ENCODE measurements at regions not wholly inside any gene's neighbourhood (a gene's known extent, or its start where the extent isn't known, plus 50 kb on each side); places are given as distances from the start of the nearest gene placed in this dataset.
"Not testable (repeated sequence)": the region's sequence is repeated elsewhere in the genome, so short reads cannot be mapped to it uniquely, and the experiment has no call there.

DNA sequence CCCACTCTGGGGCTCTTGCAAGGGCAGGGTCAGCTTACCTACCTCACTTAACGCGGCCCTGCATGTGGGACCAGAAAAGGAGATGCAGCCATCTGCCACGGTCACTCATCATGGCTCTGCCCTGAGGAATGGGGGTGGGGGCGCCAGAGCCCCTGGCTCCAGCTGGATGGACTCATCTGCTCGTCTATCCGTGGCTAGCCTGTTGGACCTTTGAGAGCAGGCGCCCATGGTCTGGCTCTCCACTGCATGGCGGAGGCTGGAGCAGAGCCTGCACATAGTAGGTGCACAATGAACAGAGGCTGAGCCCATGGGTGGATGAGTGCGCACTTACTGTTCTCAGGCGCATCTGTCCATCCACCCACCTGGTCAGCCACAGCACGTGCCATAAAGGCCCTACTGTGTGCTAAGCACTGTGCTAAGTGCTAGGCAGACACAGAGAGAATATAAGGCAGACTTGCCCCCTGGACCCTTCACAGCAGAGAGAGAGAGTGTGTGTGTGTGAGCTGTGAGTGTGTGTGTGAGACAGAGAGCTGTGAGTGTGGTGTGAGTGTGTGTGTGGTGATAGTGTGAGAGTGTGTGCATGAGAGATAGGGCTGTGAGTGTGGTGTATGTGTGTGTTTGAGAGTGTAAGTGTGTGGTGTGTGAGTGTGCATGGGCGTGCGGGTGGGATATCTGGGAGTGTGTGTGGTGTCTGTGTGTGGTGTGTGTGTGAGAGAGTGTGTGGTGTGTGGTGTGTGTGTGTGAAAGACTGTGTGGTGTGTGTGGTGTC lies 151.3 kb downstream of the TFCP2L1 start:
- no peak for DNase-seq (ENCODE audit: low read depth)

DNA sequence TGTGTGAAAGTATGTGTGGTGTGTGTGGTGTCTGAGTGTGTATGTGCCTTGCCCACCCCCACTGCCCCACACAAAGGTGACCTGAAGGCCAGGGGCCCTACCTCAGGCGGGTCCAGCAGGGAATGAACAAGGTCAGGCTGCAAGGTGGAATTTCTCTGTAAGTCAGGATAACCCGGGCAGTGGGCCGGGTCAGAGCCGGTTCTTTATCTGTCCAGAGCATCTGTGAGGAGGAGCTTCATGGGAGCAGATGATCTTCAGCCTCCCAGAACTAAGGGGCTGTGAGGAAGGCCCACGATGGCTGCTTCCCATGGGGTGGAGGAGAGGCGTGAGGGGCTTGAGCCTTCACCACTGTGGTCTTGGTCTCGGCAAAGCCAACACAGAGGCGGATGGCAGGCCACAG lies 150.3 kb downstream of the TFCP2L1 start:
- no peak for DNase-seq (ENCODE audit: low read depth)

DNA sequence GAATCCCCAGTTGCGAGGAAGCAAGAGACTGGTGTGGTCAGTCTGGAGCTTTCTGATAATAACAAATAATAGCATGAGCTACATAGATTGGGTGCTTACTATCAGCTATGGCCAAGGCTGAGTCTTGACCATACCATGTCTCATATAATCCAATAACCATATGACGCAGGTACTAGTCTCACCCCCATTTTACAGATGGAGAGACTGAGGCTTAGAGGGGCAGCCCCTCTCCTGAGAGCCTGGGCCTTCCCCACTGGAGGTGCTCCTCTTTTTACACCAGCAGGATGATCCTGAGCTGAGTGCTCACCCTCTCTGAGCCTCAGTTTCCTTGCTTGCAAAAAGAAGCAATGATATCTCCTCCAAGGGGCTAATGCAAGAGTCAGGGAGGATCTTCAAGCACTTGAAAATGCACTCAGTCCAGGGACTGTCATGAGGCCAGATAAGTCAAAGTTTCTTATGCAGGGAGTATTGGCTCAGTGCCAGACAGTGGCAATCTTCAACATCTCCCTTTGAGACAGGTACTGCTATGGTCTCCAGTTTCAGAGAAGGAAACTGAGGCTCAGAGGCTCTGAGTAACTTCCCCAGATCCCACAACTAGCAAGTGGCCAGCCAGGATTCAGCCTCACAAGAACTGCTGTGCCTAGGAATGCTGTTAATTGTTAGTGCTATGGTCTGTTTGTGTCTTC lies 149.7 kb downstream of the TFCP2L1 start:
- no peak for DNase-seq (ENCODE audit: low read depth)

DNA sequence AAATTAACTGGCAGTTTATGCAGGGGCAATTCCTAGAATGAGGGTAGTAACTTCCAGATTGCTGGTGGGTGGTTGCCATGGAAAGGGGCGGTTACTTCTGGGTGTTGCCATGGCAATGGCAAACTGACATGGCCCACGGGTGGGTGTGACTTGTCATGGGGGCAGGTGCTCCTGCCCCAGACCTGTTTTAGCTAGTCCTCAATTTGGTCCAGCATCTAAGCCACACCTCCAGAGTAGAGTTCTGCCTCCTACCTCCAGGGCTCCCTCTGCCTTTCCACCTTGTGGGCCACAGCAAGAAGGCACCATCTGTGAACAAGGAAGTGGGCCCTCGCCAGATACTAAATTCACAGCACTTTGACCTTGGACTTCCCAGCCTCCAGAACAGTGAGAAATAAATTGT lies 148.7 kb downstream of the TFCP2L1 start:
- no peak for DNase-seq (ENCODE audit: low read depth)

DNA sequence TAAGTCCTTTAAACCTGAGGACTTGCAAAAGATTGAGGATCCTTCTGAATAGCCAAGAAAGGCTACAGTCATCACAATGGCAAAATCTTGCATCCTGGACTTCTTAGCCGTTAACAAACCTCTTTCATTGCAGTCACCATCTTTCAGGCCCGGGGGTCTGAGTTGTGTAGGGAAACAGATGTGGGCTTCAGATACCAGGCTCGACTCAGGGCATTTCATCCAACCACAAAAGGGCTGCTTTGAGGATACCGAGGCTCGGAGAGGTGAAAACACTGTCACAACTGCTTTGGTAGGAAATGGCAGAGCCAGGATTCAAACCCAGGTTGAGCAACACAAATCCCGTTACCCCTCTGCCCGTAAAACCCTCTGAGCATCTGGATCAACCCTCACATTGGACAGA lies 147.4 kb downstream of the TFCP2L1 start:
- no peak for DNase-seq (ENCODE audit: low read depth)

DNA sequence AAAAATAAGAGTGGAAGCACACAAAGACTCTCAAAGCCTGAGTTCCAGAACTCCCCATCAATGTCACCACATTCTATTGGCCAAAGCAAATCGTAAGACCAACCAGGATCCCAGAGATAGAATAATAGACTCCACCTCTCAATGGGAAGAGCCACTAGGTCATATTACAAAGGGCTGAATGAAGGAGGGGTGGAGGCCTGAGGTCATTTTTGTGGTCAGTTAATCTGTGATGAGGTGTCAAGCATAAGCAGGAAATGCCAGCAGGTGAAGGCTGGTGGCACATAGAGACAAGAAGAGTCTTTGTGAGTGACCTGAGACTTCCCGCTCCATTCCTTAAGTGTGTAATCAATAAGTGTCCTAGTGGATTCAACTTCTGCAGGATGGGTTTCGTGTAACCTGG lies 144.3 kb downstream of the TFCP2L1 start:
- DNase-seq (ENCODE audit: low read depth): no peak

DNA sequence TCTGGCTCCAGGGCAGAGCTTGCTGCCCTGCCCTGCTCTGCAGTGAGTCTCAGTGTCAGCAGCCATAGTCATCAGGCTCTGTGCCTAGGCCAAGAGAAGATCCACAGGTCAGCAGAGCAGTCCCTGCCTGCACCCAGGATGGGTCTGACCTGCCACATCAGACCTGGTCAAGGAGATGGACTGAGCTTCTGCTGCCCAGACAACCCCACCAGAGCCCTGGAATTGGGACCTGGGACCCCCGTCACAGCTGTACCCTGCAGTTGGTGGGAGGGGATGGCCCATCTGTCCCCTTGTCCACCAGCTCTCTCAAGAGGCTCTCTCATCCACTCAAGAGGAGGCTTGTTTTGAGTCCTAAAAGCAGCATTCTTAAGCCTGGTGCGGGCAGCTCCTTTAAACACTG lies 142.6 kb downstream of the TFCP2L1 start:
- no peak for DNase-seq (ENCODE audit: low read depth)

DNA sequence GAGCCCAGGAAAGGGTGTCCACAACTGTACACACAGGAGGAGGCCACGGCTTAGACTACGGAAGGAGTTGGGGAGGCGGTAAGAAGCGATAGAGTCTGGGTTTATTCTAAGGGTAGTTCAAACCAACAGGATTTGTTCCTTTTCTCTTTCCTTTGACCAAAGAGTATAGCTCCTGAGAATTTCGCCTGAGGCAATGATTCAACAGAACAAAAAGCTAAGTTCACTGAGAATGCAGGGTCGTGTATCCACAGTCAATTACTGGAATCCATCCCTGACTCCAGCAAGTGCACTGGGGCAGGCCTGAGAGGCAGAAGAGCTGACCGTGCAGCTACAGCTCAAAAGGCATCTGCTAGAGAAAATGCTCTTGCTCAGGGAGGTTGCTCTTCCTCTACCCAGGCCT lies 140.9 kb downstream of the TFCP2L1 start:
- DNase-seq (ENCODE audit: low read depth): no peak

DNA sequence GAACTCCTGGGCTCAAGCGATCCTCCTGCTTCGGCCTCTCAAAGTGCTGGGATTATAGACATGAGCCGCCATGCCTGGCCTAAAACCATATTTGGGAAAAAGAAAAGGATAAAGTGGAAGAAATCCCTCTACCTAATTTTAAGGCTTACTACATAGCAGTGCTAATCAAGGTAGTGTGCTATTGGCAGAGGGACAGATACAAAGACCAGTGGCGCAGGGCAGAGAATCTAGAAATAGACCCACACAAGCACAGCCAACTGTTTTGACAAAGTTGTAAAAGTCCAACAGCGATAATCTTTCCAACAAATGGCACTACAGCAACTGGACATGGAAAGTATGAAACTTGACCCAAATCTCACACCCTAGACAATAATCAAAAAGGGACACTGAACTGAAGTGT lies 138.4 kb downstream of the TFCP2L1 start:
- DNase-seq (ENCODE audit: low read depth): no peak

DNA sequence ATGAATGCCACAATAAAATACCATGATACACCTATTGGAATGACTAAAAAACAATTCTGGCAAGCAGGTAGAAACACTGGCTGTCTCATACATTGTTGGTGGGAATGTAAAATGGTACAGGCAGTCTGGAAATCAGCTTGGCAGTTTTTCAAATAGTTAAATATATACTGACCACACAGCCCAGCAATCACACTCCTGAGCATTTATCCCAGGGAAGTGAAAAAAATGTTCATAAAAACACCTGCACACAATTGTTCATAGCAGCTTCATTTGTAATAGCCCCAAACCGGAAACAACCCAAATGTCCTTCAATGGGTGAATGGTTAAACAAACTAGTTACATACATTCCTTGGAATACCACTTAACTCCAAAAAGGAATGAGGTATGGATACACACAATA lies 137.2 kb downstream of the TFCP2L1 start:
- no peak for DNase-seq (ENCODE audit: low read depth)

DNA sequence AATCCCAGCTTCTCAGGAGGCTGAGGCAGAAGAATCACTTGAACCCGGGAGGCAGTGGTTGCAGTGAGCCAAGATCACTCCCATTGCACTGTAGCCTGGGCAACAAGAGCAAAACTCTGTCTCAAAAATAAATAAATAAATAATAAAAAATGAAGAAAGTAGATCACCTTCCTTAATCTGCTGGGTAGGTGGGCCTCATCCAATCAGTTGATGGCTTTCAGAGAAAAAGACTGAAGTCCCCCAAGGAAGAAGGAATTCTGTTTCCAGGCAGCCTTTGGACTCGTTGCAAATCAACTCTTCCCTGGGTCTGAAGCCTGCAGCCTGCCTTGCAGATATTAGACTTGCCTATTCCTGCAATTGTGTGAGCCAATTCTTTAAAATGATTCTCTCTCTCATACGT lies 136.5 kb downstream of the TFCP2L1 start:
- DNase-seq (ENCODE audit: low read depth): no peak

DNA sequence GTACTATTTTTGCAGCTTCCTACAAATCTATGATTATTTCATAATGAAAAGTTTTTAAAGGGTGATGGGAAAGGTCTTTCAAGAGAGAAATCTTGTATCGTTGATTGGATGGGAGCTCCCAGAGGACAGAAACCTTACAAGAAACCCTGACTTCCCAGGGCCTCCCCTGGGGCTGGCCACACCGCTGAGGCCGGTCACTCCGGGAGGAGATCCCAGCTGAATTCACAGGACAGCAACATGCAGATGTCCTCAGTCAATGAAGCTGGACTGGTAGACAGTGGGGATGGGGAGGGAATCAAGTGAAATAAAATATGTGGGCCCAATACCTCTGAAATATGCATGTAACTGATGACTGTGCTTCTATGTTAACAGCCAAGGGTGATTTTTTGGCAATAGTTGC lies 135.6 kb downstream of the TFCP2L1 start:
- no peak for DNase-seq (ENCODE audit: low read depth)

DNA sequence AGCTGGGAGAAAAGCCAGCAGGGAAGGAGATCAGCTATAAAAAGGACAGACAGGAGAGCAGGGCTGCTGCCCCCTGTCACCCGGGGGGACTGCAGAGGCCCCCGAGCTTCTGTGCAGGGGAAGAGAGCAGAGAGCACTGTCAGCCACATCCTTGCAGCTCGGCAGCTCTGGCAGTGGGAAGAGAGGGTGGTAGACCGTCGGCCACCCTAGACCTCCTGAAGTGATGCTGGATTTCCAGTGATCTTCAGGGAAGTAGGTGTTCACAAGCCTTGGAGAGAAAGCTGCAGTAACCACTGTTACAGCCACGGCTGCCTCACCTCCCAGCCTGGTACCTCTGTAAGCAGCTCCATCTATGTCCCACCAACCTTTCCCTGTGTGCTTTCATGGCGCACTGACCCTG lies 134.9 kb downstream of the TFCP2L1 start:
- no peak for DNase-seq (ENCODE audit: low read depth)

DNA sequence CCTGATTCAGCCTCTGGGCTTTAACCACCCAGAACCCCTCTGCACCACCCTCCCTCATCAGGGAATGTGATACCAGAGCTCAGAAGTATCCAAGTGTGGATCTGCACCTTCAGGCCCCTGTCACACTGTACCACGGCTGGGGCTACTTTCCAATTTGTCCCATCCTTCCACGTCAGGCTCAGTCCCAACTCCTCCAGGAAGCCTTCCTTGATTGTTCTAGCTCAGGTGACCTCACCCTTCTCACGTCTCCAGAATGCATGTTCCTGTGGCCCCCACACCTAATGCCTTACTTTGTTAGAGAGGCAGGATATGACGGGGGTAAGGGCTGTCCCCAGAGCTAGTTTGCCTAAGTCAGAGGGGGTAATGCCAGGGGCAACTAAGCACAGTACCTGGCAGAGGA lies 134.3 kb downstream of the TFCP2L1 start:
- no peak for DNase-seq (ENCODE audit: low read depth)

DNA sequence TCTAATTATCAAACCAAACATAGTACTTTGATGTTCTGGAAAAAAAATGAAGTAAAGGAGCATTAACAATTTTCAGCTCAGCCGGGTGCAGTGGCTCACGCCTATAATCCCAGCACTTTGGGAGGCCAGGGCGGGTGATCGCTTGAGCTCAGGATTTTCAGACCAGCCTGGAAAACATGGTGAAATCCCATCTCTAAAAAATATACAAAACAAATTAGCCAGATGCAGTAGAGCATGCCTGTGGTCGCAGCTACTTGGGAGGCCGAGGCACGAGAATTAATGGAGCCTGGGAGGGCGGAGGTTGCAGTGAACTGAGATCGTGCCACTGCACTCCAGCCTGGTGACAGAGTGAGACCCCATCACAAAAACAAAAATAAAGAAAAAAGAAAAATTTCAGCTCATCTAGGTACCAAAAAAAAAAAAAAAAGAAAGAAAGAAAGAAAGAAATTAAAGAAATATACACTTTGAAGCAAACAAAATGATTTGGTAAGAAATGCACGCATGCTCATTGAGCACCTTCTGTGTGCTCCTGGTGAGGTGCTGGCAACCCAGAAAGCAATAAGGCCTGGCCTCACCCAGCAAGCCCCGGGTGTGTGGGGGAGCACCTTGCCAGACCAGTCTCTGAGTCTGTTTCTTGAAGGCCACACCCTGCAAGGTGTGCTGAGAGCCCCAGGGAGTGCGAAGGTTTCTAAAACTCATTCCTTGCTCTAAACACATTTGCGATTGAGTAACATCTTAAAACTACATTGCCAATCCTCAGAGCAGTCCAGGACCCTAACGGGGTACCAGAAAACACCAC lies 133.5 kb downstream of the TFCP2L1 start:
- no peak for DNase-seq (ENCODE audit: low read depth)

DNA sequence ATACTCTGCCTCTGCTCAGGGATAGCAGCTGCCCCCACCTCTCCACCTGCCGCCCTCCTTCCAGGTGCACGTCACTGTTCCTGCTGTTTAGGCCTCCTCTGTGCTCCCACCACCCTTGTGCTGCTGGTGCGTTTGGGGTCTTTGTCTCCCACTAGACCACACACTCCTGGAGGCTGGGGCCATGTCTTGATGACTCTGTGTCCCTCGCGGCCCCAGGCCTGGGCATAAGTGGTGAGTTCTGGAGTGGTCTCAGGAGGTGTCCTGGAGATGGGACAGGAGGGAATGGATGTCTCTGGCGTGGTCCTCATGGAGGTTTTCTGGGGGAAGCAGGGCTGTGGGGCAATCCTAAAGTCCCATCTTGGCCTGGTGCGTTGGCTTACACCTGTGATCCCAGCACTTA lies 132.1 kb downstream of the TFCP2L1 start:
- no peak for DNase-seq (ENCODE audit: low read depth)

DNA sequence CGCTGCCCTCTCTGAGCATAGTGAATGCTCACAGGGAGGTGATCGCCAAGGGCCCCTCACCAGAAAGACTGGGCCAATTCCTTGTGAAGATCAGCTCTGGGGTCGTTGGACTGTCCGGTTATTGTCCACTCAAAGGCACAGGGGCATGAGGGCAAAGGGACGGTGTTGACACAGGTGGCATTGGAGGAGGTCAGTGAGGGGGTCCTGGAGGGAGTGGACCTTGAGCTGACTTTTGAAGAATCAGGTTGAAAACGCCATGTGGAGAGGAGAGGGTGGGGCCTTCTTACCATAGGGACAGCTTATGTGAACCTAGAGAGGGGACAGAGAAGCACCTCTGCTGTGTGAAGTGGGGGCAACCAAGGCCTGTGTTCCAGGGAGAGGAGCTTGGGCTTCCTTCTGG lies 131.5 kb downstream of the TFCP2L1 start:
- DNase-seq (ENCODE audit: low read depth): no peak

DNA sequence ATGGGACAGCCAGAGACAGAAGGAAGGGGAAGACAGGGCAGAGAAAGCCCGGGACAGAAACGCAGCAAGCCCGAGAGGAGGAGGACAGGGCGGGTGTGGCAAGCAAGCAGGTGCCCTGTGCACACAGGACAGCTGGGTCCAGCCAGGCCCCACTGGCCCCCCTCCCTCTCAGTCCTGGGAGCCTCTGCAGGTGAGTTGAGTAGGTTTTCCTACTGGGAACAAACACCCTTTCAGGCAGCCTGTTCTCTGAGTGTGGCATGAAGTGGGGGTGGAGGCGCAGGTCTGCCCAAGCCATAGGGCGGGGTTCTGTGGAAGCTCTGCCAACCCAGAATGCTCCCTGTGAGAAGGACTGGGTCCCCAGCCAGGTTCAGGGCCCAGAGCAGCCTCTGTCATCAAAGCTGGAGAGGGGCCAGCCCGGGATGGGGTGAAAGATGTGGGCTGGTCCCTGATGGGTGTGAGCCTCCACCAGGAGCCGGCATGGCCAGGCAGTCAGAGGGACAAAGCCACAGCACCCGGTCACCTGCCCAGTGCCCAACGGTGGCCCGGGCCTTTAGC lies 129.4 kb downstream of the TFCP2L1 start:
- DNase-seq (ENCODE audit: low read depth): no peak

DNA sequence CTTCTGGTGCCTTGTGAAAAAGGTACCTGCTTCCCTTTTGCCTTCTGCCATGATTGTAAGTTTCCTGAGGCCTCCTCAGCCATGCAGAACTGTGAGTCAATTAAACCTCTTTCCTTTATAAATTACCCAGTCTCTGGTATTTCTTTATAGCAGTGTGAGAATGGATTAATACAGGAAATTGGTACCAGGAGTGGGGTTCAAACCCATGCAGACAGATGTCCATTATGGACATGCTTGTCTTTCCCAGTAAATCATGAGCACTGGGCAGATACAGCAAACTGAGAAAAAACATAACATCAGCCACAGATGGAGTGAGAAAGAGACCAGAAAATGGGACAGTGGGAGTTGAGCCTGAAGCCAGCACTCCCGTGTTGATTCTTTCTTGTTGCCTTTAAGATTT lies 127.5 kb downstream of the TFCP2L1 start:
- not testable (repeated sequence) for DNase-seq (ENCODE audit: low read depth)

DNA sequence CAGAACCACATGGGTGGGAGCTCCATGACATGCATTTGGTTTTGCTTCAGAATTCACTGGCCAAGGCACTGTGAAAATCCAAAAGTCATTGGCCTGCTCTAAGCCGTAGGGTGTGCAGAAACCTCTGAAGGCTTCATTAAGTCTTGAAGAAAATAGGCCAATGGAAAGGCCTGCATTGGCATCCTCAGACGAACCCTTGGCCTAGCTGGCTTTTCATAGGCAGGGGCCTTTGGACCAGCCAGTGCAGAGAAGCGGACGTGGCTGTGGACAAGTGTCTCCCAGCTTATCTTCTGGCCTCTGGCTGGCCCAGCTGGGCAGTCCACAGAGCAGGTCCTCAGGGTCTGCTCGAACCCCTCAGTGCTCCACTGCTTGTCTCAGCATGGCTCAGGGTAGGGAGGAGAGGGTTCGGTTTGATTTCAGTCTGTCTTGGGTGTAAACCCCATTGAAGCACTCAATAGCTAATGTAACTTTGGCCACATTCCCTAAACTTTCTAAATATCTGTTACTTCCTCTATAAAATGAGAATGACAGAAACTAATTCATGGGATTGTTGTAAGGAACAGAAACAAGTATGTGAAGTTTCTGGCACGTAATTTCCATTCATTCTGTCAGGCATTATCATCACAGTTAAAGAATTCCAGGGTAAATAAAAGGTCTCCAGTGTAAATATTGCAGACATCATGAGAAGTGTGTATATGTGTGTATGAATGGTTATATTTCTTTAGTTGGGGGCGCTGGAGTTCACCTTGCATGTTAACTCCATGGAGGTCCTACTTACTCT lies 125.5 kb downstream of the TFCP2L1 start:
- no peak for DNase-seq (ENCODE audit: low read depth)

DNA sequence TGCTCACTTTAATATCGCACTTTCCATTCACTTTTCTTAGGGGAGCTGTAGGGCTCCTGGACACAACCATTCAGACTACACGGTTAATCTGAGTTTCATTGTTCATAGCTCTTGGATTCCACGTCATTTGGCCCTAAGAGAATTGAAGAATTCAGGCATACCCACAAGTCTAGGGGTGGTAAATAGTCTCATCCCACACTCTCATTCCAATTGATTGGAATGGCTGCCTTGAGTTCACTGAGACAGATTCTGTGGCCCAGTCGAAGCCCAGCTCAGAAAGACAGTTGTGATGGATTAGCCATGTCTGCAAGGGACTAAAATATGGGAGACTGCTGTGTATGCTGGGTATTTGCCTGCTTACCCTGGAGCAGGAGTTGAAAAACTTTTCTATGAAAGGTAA lies 124.6 kb downstream of the TFCP2L1 start:
- DNase-seq (ENCODE audit: low read depth): no peak

DNA sequence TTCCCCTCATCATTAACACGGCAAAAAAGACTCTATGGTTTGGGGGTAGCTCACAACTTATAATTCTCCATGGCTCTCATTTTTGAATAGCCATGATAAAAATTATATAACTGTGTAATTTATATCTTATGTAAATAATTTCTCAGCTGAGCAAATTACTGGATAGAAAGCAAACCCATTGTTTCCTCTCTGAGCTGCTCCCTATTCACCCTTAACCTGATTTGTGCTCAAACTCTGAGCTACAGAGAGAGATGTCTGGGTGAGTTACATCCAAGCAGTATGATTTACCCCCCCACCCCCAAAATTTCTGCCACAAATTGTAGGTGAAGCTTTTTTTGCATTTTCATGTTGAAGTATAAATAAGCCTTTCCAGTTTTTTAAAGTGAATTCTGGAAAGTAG lies 123.7 kb downstream of the TFCP2L1 start:
- no peak for DNase-seq (ENCODE audit: low read depth)

Data from GM04504 (cell line).